DOHH2 (cell line): ENCODE measurements at regions not wholly inside any gene's neighbourhood (a gene's known extent, or its start where the extent isn't known, plus 50 kb on each side); places are given as distances from the start of the nearest gene placed in this dataset.

Experiments used
- EZH2phosphoT487 ChIP-seq: fragments of 200-600 bp; sonication (generic); IDR thresholded peaks from 2 replicates; pipeline ENCODE4 v1.6.1; 2017; ENCODE audit warnings: borderline replicate concordance, mild to moderate bottlenecking, antibody characterized with exemption, low read length, moderate library complexity, mixed read lengths
- TF ChIP-seq, protein P1 (sequence below): fragments of 200-600 bp; sonication (generic); IDR thresholded peaks from one replicate; pipeline ENCODE4 v1.5.1; 2014; ENCODE audit warnings: antibody characterized with exemption, mild to moderate bottlenecking, low read depth, low read length; ENCODE audit not compliant: poor library complexity, severe bottlenecking

DNA sequence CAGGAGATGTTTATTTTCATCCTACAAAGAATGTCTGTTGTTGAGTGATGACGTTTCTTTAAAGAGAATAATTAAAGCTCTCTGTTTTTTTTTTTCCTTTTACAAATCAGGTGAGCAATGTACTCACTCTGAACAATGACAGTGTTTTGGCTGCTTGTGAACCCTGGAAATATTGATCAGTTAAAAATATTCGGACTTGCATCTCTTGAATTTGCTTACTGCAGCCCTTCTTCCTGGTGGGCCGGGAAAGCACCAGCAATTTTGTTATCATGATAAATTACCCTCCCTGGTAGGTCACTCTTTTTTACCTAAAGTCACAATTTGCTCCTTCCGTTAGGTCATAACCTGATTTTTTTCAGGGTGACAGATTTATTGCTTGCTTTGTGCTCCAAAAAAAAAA lies 72.3 kb upstream of the NR5A2 start:
- TF ChIP-seq, protein P1, sequence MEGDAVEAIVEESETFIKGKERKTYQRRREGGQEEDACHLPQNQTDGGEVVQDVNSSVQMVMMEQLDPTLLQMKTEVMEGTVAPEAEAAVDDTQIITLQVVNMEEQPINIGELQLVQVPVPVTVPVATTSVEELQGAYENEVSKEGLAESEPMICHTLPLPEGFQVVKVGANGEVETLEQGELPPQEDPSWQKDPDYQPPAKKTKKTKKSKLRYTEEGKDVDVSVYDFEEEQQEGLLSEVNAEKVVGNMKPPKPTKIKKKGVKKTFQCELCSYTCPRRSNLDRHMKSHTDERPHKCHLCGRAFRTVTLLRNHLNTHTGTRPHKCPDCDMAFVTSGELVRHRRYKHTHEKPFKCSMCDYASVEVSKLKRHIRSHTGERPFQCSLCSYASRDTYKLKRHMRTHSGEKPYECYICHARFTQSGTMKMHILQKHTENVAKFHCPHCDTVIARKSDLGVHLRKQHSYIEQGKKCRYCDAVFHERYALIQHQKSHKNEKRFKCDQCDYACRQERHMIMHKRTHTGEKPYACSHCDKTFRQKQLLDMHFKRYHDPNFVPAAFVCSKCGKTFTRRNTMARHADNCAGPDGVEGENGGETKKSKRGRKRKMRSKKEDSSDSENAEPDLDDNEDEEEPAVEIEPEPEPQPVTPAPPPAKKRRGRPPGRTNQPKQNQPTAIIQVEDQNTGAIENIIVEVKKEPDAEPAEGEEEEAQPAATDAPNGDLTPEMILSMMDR, result no peak
- TF ChIP-seq EZH2phosphoT487, result no peak
